ENCODE measurements at regions not wholly inside any gene's neighbourhood (a gene's known extent, or its start where the extent isn't known, plus 50 kb on each side); places are given as distances from the start of the nearest gene placed in this dataset.

DNA sequence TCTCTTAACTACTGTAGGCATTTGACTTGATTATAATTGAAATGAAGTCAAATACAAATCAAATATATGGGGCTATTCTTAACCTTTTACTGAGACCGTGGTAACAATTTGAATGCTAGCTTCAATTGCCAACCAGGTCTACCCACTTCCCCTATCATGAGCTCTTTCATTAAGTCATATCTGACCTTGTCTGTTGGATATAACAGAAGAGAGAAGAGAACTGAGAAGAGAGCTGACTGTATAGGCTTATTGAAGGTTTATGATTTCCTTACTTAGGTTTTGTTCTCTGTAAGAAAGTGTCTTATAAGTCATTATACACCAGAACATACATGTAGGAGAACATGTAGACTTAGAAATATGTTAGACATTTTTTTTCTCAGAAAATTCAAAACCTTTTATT is 549.4 kb downstream of the COL12A1 start:
- H3K4me1 ChIP-seq (ENCODE audit: insufficient read depth, low read length): no peaks in the 10 kb centered on the region

DNA sequence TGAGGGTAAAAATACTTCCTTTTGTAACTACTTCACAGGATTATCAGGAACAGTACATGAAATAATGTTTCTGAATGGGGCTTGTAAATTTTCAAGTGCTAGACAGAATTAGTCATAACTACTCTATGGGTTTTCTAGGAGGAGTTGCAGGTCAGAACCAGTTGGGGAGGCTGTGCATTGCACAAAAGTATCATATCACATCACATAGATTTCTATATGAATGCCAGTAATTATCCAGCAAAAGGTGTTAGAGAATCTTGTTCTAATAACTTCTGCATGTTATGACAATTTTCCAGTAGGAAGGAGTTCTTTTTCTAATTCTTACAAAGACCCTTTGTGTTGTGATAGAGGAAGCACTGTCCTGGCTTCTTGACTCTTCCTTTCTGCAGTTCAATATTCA is 551.6 kb downstream of the COL12A1 start:
- no peak for ATAC-seq (ENCODE audit: insufficient read depth, low read depth)

More for the DNA sequence above, 549.4 kb downstream of the COL12A1 start:
- Histone ChIP-seq H3K27ac (ENCODE audit: low read length) (no peak overlapping the region), H3K4me2 (ENCODE audit: insufficient read depth, low read length) (no peak overlapping the region), H2AFZ (ENCODE audit: low read depth, low read length) (no peak overlapping the region), H4K20me1 (ENCODE audit: insufficient read depth, low read length) (no peaks in the 10 kb centered on the region), H3K9me3 (ENCODE audit: insufficient read depth, low read length, severe bottlenecking) (no peaks in the 10 kb centered on the region), H3K79me2 (ENCODE audit: insufficient read depth, low read length) (no peaks in the 10 kb centered on the region), H3K4me3 (ENCODE audit: low read depth in 1 of 2, low read length in 2 of 2) (no peak overlapping the region), H3K36me3 (ENCODE audit: insufficient read depth, low read length) (no peaks in the 10 kb centered on the region), H3K27me3 (ENCODE audit: insufficient read depth, low read length, poor library complexity) (no peaks in the 10 kb centered on the region), H3K9ac (ENCODE audit: low read depth, low read length) (no peak overlapping the region)
- TF ChIP-seq, protein P1, sequence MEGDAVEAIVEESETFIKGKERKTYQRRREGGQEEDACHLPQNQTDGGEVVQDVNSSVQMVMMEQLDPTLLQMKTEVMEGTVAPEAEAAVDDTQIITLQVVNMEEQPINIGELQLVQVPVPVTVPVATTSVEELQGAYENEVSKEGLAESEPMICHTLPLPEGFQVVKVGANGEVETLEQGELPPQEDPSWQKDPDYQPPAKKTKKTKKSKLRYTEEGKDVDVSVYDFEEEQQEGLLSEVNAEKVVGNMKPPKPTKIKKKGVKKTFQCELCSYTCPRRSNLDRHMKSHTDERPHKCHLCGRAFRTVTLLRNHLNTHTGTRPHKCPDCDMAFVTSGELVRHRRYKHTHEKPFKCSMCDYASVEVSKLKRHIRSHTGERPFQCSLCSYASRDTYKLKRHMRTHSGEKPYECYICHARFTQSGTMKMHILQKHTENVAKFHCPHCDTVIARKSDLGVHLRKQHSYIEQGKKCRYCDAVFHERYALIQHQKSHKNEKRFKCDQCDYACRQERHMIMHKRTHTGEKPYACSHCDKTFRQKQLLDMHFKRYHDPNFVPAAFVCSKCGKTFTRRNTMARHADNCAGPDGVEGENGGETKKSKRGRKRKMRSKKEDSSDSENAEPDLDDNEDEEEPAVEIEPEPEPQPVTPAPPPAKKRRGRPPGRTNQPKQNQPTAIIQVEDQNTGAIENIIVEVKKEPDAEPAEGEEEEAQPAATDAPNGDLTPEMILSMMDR (IDR thresholded peaks at IDR 0.05; ENCODE audit: borderline replicate concordance, extremely low read depth, low read length, poor library complexity, severe bottlenecking): no peak
- TF ChIP-seq EZH2 (IDR thresholded peaks at IDR 0.05; ENCODE audit: borderline replicate concordance, low read depth, low read length, severe bottlenecking): no peak
- DNase-seq: no peak
- no peak for ATAC-seq (ENCODE audit: insufficient read depth, low read depth)

DNA sequence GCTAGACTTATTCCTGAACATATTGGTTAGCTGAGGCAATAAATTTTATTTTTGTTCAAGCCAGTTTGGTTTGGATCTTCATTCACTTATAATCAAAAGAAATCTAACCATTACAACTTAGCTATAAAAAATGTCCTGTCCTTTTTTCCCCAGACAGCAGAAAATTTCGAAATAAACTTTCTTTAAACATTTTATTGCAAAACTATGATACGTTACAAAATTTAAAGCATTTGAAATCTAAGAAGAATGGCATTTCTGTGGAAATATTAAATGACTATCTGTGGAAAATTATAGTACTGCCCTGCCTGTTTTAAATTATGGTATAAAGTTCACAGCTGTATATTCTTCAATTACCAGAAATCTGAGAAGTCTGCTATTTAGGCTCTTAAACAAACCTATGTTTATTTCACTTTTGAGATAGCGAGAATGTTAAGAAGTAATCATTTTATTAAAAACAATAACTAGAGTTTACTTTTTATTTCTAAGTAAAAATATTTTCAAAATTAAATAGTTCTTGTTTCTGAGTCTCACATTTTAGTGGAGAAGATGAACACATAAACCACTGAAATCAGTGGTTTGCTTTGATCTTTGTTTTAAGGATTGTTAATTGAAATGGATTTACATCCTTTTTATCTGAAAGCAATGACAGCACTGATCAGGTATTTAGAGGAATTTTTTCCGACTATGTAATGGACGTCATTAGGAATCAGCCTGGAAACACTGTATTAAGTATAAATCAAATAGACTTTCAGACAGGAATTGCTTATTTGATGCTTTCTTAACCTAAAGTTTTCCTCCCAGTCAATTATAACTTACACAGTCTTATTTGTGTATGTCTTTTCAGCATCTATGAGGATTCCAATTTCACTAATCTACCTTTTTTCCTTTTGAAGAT is 553.7 kb downstream of the COL12A1 start:
- TF ChIP-seq EZH2 (IDR thresholded peaks at IDR 0.05; ENCODE audit: borderline replicate concordance, low read depth, low read length, severe bottlenecking): no peak
- TF ChIP-seq, protein P1 (IDR thresholded peaks at IDR 0.05; ENCODE audit: borderline replicate concordance, extremely low read depth, low read length, poor library complexity, severe bottlenecking): no peak
- H3K27me3 ChIP-seq (ENCODE audit: insufficient read depth, low read length, poor library complexity): no peaks in the 10 kb centered on the region
- H3K9me3 ChIP-seq (ENCODE audit: insufficient read depth, low read length, severe bottlenecking): no peaks in the 10 kb centered on the region
- no peaks in the 10 kb centered on the region for H3K79me2 ChIP-seq (ENCODE audit: insufficient read depth, low read length)
- no peak overlapping the region for H3K9ac ChIP-seq (ENCODE audit: low read depth, low read length)
- no peak overlapping the region for H3K27ac ChIP-seq (ENCODE audit: low read length)
- no peak for DNase-seq
- H4K20me1 ChIP-seq (ENCODE audit: insufficient read depth, low read length): no peaks in the 10 kb centered on the region
- no peaks in the 10 kb centered on the region for H3K36me3 ChIP-seq (ENCODE audit: insufficient read depth, low read length)
- H3K4me1 ChIP-seq (ENCODE audit: insufficient read depth, low read length): no peaks in the 10 kb centered on the region
- ATAC-seq (ENCODE audit: insufficient read depth, low read depth): no peak
- H2AFZ ChIP-seq (ENCODE audit: low read depth, low read length): no peak overlapping the region
- H3K4me2 ChIP-seq (ENCODE audit: insufficient read depth, low read length): no peak overlapping the region
- no peak overlapping the region for H3K4me3 ChIP-seq (ENCODE audit: low read depth in 1 of 2, low read length in 2 of 2)

More for the DNA sequence above, 551.6 kb downstream of the COL12A1 start:
- Histone ChIP-seq H3K79me2 (ENCODE audit: insufficient read depth, low read length) (no peaks in the 10 kb centered on the region), H3K4me1 (ENCODE audit: insufficient read depth, low read length) (no peaks in the 10 kb centered on the region), H3K27ac (ENCODE audit: low read length) (no peak overlapping the region), H2AFZ (ENCODE audit: low read depth, low read length) (no peak overlapping the region), H3K9ac (ENCODE audit: low read depth, low read length) (no peak overlapping the region), H3K36me3 (ENCODE audit: insufficient read depth, low read length) (no peaks in the 10 kb centered on the region), H4K20me1 (ENCODE audit: insufficient read depth, low read length) (no peaks in the 10 kb centered on the region), H3K4me2 (ENCODE audit: insufficient read depth, low read length) (no peak overlapping the region), H3K4me3 (ENCODE audit: low read depth in 1 of 2, low read length in 2 of 2) (no peak overlapping the region), H3K9me3 (ENCODE audit: insufficient read depth, low read length, severe bottlenecking) (no peaks in the 10 kb centered on the region), H3K27me3 (ENCODE audit: insufficient read depth, low read length, poor library complexity) (no peaks in the 10 kb centered on the region)
- TF ChIP-seq, protein P1 (IDR thresholded peaks at IDR 0.05; ENCODE audit: borderline replicate concordance, extremely low read depth, low read length, poor library complexity, severe bottlenecking): no peak
- TF ChIP-seq EZH2 (IDR thresholded peaks at IDR 0.05; ENCODE audit: borderline replicate concordance, low read depth, low read length, severe bottlenecking): no peak
- no peak for DNase-seq
